ENCODE measurements at regions not wholly inside any gene's neighbourhood (a gene's known extent, or its start where the extent isn't known, plus 50 kb on each side); places are given as distances from the start of the nearest gene placed in this dataset.

GRCh38 chr7:153088601-153089000 lies 329.0 kb downstream of the ACTR3B start:
- WGBS, 2 experiments (ENCODE audit: low coverage in 1 of 2, low lambda C conversion rate in 2 of 2, missing lambda C conversion rate in 2 of 2), result 45 to 64% methylated on average over 5 of the region's 5 CpGs

GRCh38 chr7:153090209-153090608 lies 330.7 kb downstream of the ACTR3B start:
- no peak overlapping the region for H3K4me2 ChIP-seq (ENCODE audit: unreplicated experiment)
- no peaks in the 10 kb centered on the region for H3K36me3 ChIP-seq (ENCODE audit: low read depth)
- H4K20me1 ChIP-seq (ENCODE audit: insufficient read depth), result no peaks in the 10 kb centered on the region
- H3K4me1 ChIP-seq (ENCODE audit: insufficient read depth), result no peaks in the 10 kb centered on the region
- WGBS, 2 experiments (ENCODE audit: low coverage in 1 of 2, low lambda C conversion rate in 2 of 2, missing lambda C conversion rate in 2 of 2), result 41 to 51% methylated on average over 3 of the region's 3 CpGs
- in situ Hi-C loops (cut with MboI), result no loop called here
- TF ChIP-seq EZH2 (IDR thresholded peaks at IDR 0.05; ENCODE audit: insufficient read depth, poor library complexity, severe bottlenecking) (no peak), EZH2phosphoT487 (IDR thresholded peaks at IDR 0.05; ENCODE audit: insufficient read depth, low read depth) (no peak)
- no peak overlapping the region for H3K27ac ChIP-seq
- H3K9me3 ChIP-seq (ENCODE audit: low read depth), result no peaks in the 10 kb centered on the region
- H3K4me3 ChIP-seq, result no peak overlapping the region
- H3K9me2 ChIP-seq (ENCODE audit: insufficient read depth), result no peaks in the 10 kb centered on the region
- no peak for DNase-seq
- no peak overlapping the region for H3K9ac ChIP-seq
- no peak overlapping the region for H2AFZ ChIP-seq
- H3F3A ChIP-seq (ENCODE audit: insufficient read depth), result no peaks in the 10 kb centered on the region
- H3K79me2 ChIP-seq (ENCODE audit: insufficient read depth), result no peaks in the 10 kb centered on the region
- no peaks in the 10 kb centered on the region for H3K27me3 ChIP-seq (replicated peaks; ENCODE audit: insufficient read depth)

More at GRCh38 chr7:153088601-153089000, 329.0 kb downstream of the ACTR3B start:
- no peak overlapping the region for H3K4me3 ChIP-seq
- no peak overlapping the region for H3K27ac ChIP-seq
- TF ChIP-seq EZH2phosphoT487 (IDR thresholded peaks at IDR 0.05; ENCODE audit: insufficient read depth, low read depth) (no peak), EZH2 (IDR thresholded peaks at IDR 0.05; ENCODE audit: insufficient read depth, poor library complexity, severe bottlenecking) (no peak)
- H3F3A ChIP-seq (ENCODE audit: insufficient read depth), result no peaks in the 10 kb centered on the region
- H3K4me1 ChIP-seq (ENCODE audit: insufficient read depth), result no peaks in the 10 kb centered on the region
- no peak overlapping the region for H2AFZ ChIP-seq
- in situ Hi-C loops (cut with MboI), result no loop called here
- H3K36me3 ChIP-seq (ENCODE audit: low read depth), result no peaks in the 10 kb centered on the region
- H3K9me3 ChIP-seq (ENCODE audit: low read depth), result no peaks in the 10 kb centered on the region
- no peak for DNase-seq
- no peaks in the 10 kb centered on the region for H3K9me2 ChIP-seq (ENCODE audit: insufficient read depth)
- no peak overlapping the region for H3K9ac ChIP-seq
- no peaks in the 10 kb centered on the region for H3K79me2 ChIP-seq (ENCODE audit: insufficient read depth)
- H3K4me2 ChIP-seq (ENCODE audit: unreplicated experiment), result no peak overlapping the region
- no peaks in the 10 kb centered on the region for H3K27me3 ChIP-seq (replicated peaks; ENCODE audit: insufficient read depth)
- H4K20me1 ChIP-seq (ENCODE audit: insufficient read depth), result no peaks in the 10 kb centered on the region

- H3K4me2 ChIP-seq (ENCODE audit: unreplicated experiment), result no peak overlapping the region
- H3K27me3 ChIP-seq (replicated peaks; ENCODE audit: insufficient read depth), result no peaks in the 10 kb centered on the region
- no peak for DNase-seq
- no peaks in the 10 kb centered on the region for H3K36me3 ChIP-seq (ENCODE audit: low read depth)
- H3K9me3 ChIP-seq (ENCODE audit: low read depth), result no peaks in the 10 kb centered on the region
- H3K79me2 ChIP-seq (ENCODE audit: insufficient read depth), result no peaks in the 10 kb centered on the region
- no peak overlapping the region for H2AFZ ChIP-seq
- H3K9me2 ChIP-seq (ENCODE audit: insufficient read depth), result no peaks in the 10 kb centered on the region
- 22 to 23% methylated on average over 2 of the region's 2 CpGs for WGBS, 2 experiments (ENCODE audit: low coverage in 1 of 2, low lambda C conversion rate in 2 of 2, missing lambda C conversion rate in 2 of 2)
- H3K4me1 ChIP-seq (ENCODE audit: insufficient read depth), result no peaks in the 10 kb centered on the region
- in situ Hi-C loops (cut with MboI), result no loop called here
- no peak overlapping the region for H3K9ac ChIP-seq
- no peak overlapping the region for H3K27ac ChIP-seq
- no peak overlapping the region for H3K4me3 ChIP-seq
- H4K20me1 ChIP-seq (ENCODE audit: insufficient read depth), result no peaks in the 10 kb centered on the region
- TF ChIP-seq EZH2 (IDR thresholded peaks at IDR 0.05; ENCODE audit: insufficient read depth, poor library complexity, severe bottlenecking) (no peak), EZH2phosphoT487 (IDR thresholded peaks at IDR 0.05; ENCODE audit: insufficient read depth, low read depth) (no peak)
- H3F3A ChIP-seq (ENCODE audit: insufficient read depth), result no peaks in the 10 kb centered on the region
Observed at GRCh38 chr7:153090764-153091163, 331.2 kb downstream of the ACTR3B start.

DNA sequence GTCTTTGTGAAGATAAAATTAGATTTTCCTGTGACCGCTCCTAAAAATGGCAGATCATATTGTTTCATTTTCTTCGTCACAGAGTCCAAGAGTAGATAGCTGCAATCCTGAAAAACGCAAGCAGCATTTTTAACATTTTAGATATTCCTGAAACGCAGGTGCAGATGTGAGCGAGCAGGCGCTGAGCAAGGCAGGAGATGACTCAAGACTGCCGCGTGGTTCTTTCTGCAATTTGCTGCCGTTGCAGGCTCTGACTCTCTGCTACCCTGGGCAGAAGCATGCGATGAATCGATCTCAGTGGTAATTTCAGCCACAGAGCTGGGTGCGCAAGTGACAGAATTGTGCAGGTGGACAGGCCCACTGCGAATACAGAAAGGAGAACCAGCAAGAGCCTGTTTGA lies 331.9 kb downstream of the ACTR3B start:
- Histone ChIP-seq H3K4me3 (no peak overlapping the region), H3K9me3 (ENCODE audit: low read depth) (no peaks in the 10 kb centered on the region), H3K79me2 (ENCODE audit: insufficient read depth) (no peaks in the 10 kb centered on the region), H3K4me2 (ENCODE audit: unreplicated experiment) (no peak overlapping the region), H3K9ac (no peak overlapping the region), H3K4me1 (ENCODE audit: insufficient read depth) (no peaks in the 10 kb centered on the region), H4K20me1 (ENCODE audit: insufficient read depth) (no peaks in the 10 kb centered on the region), H3F3A (ENCODE audit: insufficient read depth) (no peaks in the 10 kb centered on the region), H3K36me3 (ENCODE audit: low read depth) (no peaks in the 10 kb centered on the region), H3K27me3 (replicated peaks; ENCODE audit: insufficient read depth) (no peaks in the 10 kb centered on the region), H2AFZ (no peak overlapping the region), H3K27ac (no peak overlapping the region), H3K9me2 (ENCODE audit: insufficient read depth) (no peaks in the 10 kb centered on the region)
- TF ChIP-seq EZH2phosphoT487 (IDR thresholded peaks at IDR 0.05; ENCODE audit: insufficient read depth, low read depth) (no peak), EZH2 (IDR thresholded peaks at IDR 0.05; ENCODE audit: insufficient read depth, poor library complexity, severe bottlenecking) (no peak)
- 63 to 67% methylated on average over 13 of the region's 13 CpGs for WGBS, 2 experiments (ENCODE audit: low coverage in 1 of 2, low lambda C conversion rate in 2 of 2, missing lambda C conversion rate in 2 of 2)
- in situ Hi-C loops (cut with MboI), result no loop called here
- no peak for DNase-seq
